H9 (cell line): ENCODE measurements at regions not wholly inside any gene's neighbourhood (a gene's known extent, or its start where the extent isn't known, plus 50 kb on each side); places are given as distances from the start of the nearest gene placed in this dataset.

ENCODE experiments used
- DNase-seq: peaks from one replicate; pipeline ENCODE4 v3.0.0-alpha.2; 2017
- H2AFZ ChIP-seq: one replicate; pipeline ENCODE4 v1.6.1; 2013; ENCODE audit warnings: mild to moderate bottlenecking, low read length, control low read depth, moderate library complexity
- H2AK5ac ChIP-seq: 2 replicates; pipeline ENCODE4 v1.6.1; 2013; ENCODE audit warnings: low read length, control low read depth, mixed read lengths; ENCODE audit not compliant: insufficient read length
- H2BK120ac ChIP-seq: one replicate; pipeline ENCODE4 v1.6.1; 2013; ENCODE audit warnings: low read depth, mild to moderate bottlenecking, low read length, control low read depth, inconsistent platforms; ENCODE audit not compliant: poor library complexity, severe bottlenecking
- H2BK12ac ChIP-seq: 2 replicates; pipeline ENCODE4 v1.6.1; 2013; ENCODE audit warnings: low read length, control low read depth, mixed read lengths, low read depth; ENCODE audit not compliant: insufficient read length
- H2BK15ac ChIP-seq: 2 replicates; pipeline ENCODE4 v1.6.1; 2013; ENCODE audit warnings: low read depth, low read length, control low read depth
- H2BK20ac ChIP-seq: one replicate; pipeline ENCODE4 v1.6.1; 2013; ENCODE audit warnings: low read depth, mild to moderate bottlenecking, low read length, control low read depth, inconsistent platforms; ENCODE audit not compliant: poor library complexity, severe bottlenecking
- H2BK5ac ChIP-seq: 2 replicates; pipeline ENCODE4 v1.6.1; 2013; ENCODE audit warnings: low read length, control low read depth, mixed read lengths; ENCODE audit not compliant: insufficient read length
- H3K14ac ChIP-seq: 2 replicates; pipeline ENCODE4 v1.6.1; 2013; ENCODE audit warnings: low read length, control low read depth; ENCODE audit not compliant: insufficient read depth
- H3K18ac ChIP-seq: 2 replicates; pipeline ENCODE4 v1.6.1; 2013; ENCODE audit warnings: low read depth, mild to moderate bottlenecking, mixed read lengths, low read length, control low read depth; ENCODE audit not compliant: insufficient read length
- H3K23ac ChIP-seq: 2 replicates; pipeline ENCODE4 v1.6.1; 2013; ENCODE audit warnings: low read length, control low read depth, mixed read lengths, low read depth; ENCODE audit not compliant: insufficient read length
- H3K23me2 ChIP-seq: 2 replicates; pipeline ENCODE4 v1.6.1; 2013; ENCODE audit warnings: low read depth, mild to moderate bottlenecking, mixed read lengths, low read length, control low read depth; ENCODE audit not compliant: insufficient read length, poor library complexity, severe bottlenecking
- H3K27ac ChIP-seq: 2 replicates; pipeline ENCODE4 v1.5.1; 2013; ENCODE audit warnings: low read length, control low read depth, mixed read lengths, low read depth; ENCODE audit not compliant: insufficient read length
- H3K27me3 ChIP-seq: 2 replicates; pipeline ENCODE4 v1.6.1; 2013; ENCODE audit warnings: low read length, control low read depth, inconsistent platforms; ENCODE audit not compliant: insufficient read depth
- H3K4ac ChIP-seq: 2 replicates; pipeline ENCODE4 v1.6.1; 2013; ENCODE audit warnings: low read depth, mild to moderate bottlenecking, control low read depth, inconsistent platforms, low read length, moderate library complexity
- H3K4me1 ChIP-seq: 2 replicates; pipeline ENCODE4 v1.6.1; 2013; ENCODE audit warnings: low read length, control low read depth, inconsistent platforms; ENCODE audit not compliant: insufficient read depth
- H3K4me2 ChIP-seq: 2 replicates; pipeline ENCODE4 v1.6.1; 2013; ENCODE audit warnings: low read length, control low read depth, mixed read lengths; ENCODE audit not compliant: insufficient read length, insufficient read depth
- H3K56ac ChIP-seq: 2 replicates; pipeline ENCODE4 v1.6.1; 2013; ENCODE audit warnings: low read depth, mild to moderate bottlenecking, mixed read lengths, low read length, control low read depth; ENCODE audit not compliant: insufficient read length
- H3K79me1 ChIP-seq: 2 replicates; pipeline ENCODE4 v1.6.1; 2013; ENCODE audit warnings: low read depth, mild to moderate bottlenecking, moderate library complexity, low read length, control low read depth, inconsistent platforms; ENCODE audit not compliant: insufficient read depth, poor library complexity, severe bottlenecking
- H3K79me2 ChIP-seq: 2 replicates; pipeline ENCODE4 v1.6.1; 2013; ENCODE audit warnings: low read length, control low read depth, inconsistent platforms; ENCODE audit not compliant: insufficient read depth
- H3K9ac ChIP-seq: 2 replicates; pipeline ENCODE4 v1.6.1; 2013; ENCODE audit warnings: low read length, control low read depth, mixed read lengths; ENCODE audit not compliant: insufficient read length; ENCODE audit errors: extremely low read depth
- H3K9me3 ChIP-seq: one replicate; pipeline ENCODE4 v1.6.1; 2013; ENCODE audit warnings: low read depth, low read length, inconsistent platforms; ENCODE audit not compliant: control insufficient read depth
- H3T11ph ChIP-seq: one replicate; pipeline ENCODE4 v1.6.1; 2013; ENCODE audit warnings: mild to moderate bottlenecking, low read length, control low read depth, inconsistent platforms
- H4K20me1 ChIP-seq: one replicate; pipeline ENCODE4 v1.6.1; 2013; ENCODE audit not compliant: control insufficient read depth, insufficient read length, insufficient read depth
- H4K5ac ChIP-seq: 2 replicates; pipeline ENCODE4 v1.6.1; 2013; ENCODE audit warnings: low read depth, mild to moderate bottlenecking, mixed read lengths, low read length, control low read depth; ENCODE audit not compliant: insufficient read length
- H4K8ac ChIP-seq: replicated peaks from 2 replicates; pipeline ENCODE4 v1.6.1; 2013; ENCODE audit warnings: low read length, control low read depth, mixed read lengths, low read depth; ENCODE audit not compliant: insufficient read length
- H4K91ac ChIP-seq: 2 replicates; pipeline ENCODE4 v1.6.1; 2013; ENCODE audit warnings: low read depth, mild to moderate bottlenecking, moderate library complexity, mixed read lengths, low read length, control low read depth; ENCODE audit not compliant: insufficient read length
- H3K27ac Mint-ChIP-seq, 3 experiments: 2 replicates in 2 of 3; 3 replicates in 1 of 3; pipeline ENCODE4 v1.8.0; 2020 to 2021; ENCODE audit warnings: mixed read lengths in 3 of 3, mild to moderate bottlenecking in 1 of 3, moderate library complexity in 1 of 3
- H3K27me3 Mint-ChIP-seq: 2 replicates; pipeline ENCODE4 v1.8.0; 2021; ENCODE audit warnings: low read depth, mild to moderate bottlenecking, moderate library complexity, mixed read lengths
- H3K36me3 Mint-ChIP-seq, 3 experiments: 2 replicates in 2 of 3; 3 replicates in 1 of 3; pipeline ENCODE4 v1.8.0; 2020 to 2021; ENCODE audit warnings: low read depth in 3 of 3, mixed read lengths in 3 of 3; ENCODE audit not compliant: insufficient read depth in 1 of 3
- H3K4me1 Mint-ChIP-seq, 2 experiments: 2 replicates each; pipeline ENCODE4 v1.8.0; 2020; ENCODE audit warnings: mixed read lengths in 2 of 2
- H3K4me3 Mint-ChIP-seq, 2 experiments: 2 replicates in 1 of 2; 3 replicates in 1 of 2; pipeline ENCODE4 v1.8.0; 2020 to 2021; ENCODE audit warnings: mild to moderate bottlenecking in 2 of 2, mixed read lengths in 2 of 2, moderate library complexity in 1 of 2
- H3K9me3 Mint-ChIP-seq, 2 experiments: 2 replicates in 1 of 2; 3 replicates in 1 of 2; pipeline ENCODE4 v1.8.0; 2020; ENCODE audit warnings: mild to moderate bottlenecking in 2 of 2, mixed read lengths in 2 of 2, moderate library complexity in 1 of 2
- whole genome bisulfite sequencing: extraction: QIAGEN DNeasy Blood & Tissue Kit; methylation state at CpG from one replicate; pipeline ENCODE4 v1.1.7; 2013; ENCODE audit warnings: missing lambda C conversion rate, low lambda C conversion rate, mixed read lengths; ENCODE audit not compliant: insufficient read length; ENCODE audit errors: extremely low coverage; 5-methylcytosine and 5-hydroxymethylcytosine counted together
- TF ChIP-seq, protein P1 (sequence below): fragments of 200-600 bp; sonication (generic); conservative IDR thresholded peaks from 3 replicates; pipeline ENCODE4 v1.8.0; 2021; ENCODE audit warnings: antibody characterized with exemption, mild to moderate bottlenecking

DNA sequence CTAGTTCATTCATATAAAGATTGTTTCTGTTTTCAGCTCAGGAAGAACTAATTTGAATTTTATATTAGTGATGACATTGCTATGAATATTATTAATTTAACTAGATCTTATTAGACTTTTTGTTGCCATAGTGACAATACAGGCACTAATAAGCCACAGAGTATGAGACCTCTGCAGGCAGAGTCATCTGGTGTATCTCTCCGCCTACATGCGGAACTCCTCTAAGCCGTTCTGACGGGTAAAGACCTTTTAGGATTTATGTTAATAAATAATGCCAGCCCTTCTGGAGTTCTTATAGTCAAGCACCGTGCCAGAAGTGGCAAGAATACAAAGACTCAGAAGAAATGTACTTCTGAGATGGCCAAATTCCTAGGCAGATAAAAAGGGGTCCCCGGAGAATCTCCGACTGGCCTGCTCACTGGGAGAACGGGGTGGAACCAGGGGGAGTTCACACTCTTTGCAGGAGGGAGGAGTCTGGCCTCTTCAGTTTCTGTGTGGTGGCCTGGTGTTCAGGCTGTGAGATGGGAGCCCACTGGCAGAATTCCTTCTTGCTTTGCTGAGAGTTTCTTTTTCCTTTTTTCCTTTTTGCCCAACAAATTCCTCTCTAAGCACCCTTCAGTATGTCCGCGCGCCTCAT is 85.1 kb upstream of the IL12B start:
- Histone ChIP-seq H2BK5ac (no peak overlapping the region), H3K79me1 (no peaks in the 10 kb centered on the region), H3K27me3 (no peaks in the 10 kb centered on the region), H2BK15ac (no peak overlapping the region), H2BK120ac (no peak overlapping the region), H3K14ac (no peak overlapping the region), H4K20me1 (no peaks in the 10 kb centered on the region), H3K9ac (no peak overlapping the region), H4K91ac (no peak overlapping the region), H3T11ph (no peak overlapping the region), H3K4me2 (no peak overlapping the region), H3K79me2 (no peaks in the 10 kb centered on the region), H4K8ac (no peak overlapping the region), H4K5ac (no peak overlapping the region), H3K4me1 (no peaks in the 10 kb centered on the region; the same call in 1 of the 2 replicates), H3K9me3 (no peaks in the 10 kb centered on the region), H2BK12ac (no peak overlapping the region), H2AFZ (no peak overlapping the region), H3K4ac (no peak overlapping the region), H3K18ac (no peak overlapping the region), H2BK20ac (no peak overlapping the region), H3K27ac (no peak overlapping the region), H3K23ac (no peak overlapping the region), H2AK5ac (no peak overlapping the region), H3K23me2 (no peaks in the 10 kb centered on the region), H3K56ac (no peak overlapping the region)
- WGBS, result no CpG with 5 or more reads among the region's 11 CpGs
- no peak overlapping the region for H3K4me3 Mint-ChIP-seq
- DNase-seq, result no peak
- no peaks in the 10 kb centered on the region for H3K27me3 Mint-ChIP-seq
- no peak overlapping the region for H3K27ac Mint-ChIP-seq
- no peaks in the 10 kb centered on the region for H3K36me3 Mint-ChIP-seq
- TF ChIP-seq, protein P1, sequence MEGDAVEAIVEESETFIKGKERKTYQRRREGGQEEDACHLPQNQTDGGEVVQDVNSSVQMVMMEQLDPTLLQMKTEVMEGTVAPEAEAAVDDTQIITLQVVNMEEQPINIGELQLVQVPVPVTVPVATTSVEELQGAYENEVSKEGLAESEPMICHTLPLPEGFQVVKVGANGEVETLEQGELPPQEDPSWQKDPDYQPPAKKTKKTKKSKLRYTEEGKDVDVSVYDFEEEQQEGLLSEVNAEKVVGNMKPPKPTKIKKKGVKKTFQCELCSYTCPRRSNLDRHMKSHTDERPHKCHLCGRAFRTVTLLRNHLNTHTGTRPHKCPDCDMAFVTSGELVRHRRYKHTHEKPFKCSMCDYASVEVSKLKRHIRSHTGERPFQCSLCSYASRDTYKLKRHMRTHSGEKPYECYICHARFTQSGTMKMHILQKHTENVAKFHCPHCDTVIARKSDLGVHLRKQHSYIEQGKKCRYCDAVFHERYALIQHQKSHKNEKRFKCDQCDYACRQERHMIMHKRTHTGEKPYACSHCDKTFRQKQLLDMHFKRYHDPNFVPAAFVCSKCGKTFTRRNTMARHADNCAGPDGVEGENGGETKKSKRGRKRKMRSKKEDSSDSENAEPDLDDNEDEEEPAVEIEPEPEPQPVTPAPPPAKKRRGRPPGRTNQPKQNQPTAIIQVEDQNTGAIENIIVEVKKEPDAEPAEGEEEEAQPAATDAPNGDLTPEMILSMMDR, result no peak
- peaks cover 16 to 19% of the 10 kb centered on the region in 2 experiments for H3K4me1 Mint-ChIP-seq
- no peaks in the 10 kb centered on the region for H3K9me3 Mint-ChIP-seq
